ENCODE measurements at regions not wholly inside any gene's neighbourhood (a gene's known extent, or its start where the extent isn't known, plus 50 kb on each side); places are given as distances from the start of the nearest gene placed in this dataset.
A peak's percentile ranks its signal among the peaks of the same experiment; 100 is the strongest.
"Not testable (repeated sequence)": the region's sequence is repeated elsewhere in the genome, so short reads cannot be mapped to it uniquely, and the experiment has no call there.

GRCh38 chr9:42350412-42350811 is 167.0 kb downstream of the SPATA31A6 start:
- H3K27me3 ChIP-seq (ENCODE audit: insufficient read depth in 3 of 3, low read length in 2 of 3); DNase-seq; H3K9me3 ChIP-seq; intact Hi-C loops (cut with DNase I); H3K27ac ChIP-seq; ATAC-seq; H3K36me3 ChIP-seq (ENCODE audit: insufficient read depth in 1 of 2, low read depth in 1 of 2); H3K4me3 ChIP-seq; H3K4me1 ChIP-seq: not testable (repeated sequence)
- WGBS, 3 donors: no CpG with 5 or more reads among the region's 2 CpGs

- H3K36me3 ChIP-seq (ENCODE audit: insufficient read depth in 1 of 2, low read depth in 1 of 2); DNase-seq; H3K4me1 ChIP-seq; H3K9me3 ChIP-seq; H3K27ac ChIP-seq; H3K4me3 ChIP-seq; H3K27me3 ChIP-seq (ENCODE audit: insufficient read depth in 3 of 3, low read length in 2 of 3); ATAC-seq; intact Hi-C loops (cut with DNase I): not testable (repeated sequence)
- WGBS, 3 donors: 23 to 36% (median 30%) methylated on average over 19 to 30 of the region's 40 CpGs
Observed at GRCh38 chr9:42357604-42358373, 174.3 kb downstream of the SPATA31A6 start.

GRCh38 chr9:42358626-42359247 is 175.3 kb downstream of the SPATA31A6 start:
- ATAC-seq; DNase-seq; H3K4me1 ChIP-seq; H3K27ac ChIP-seq; H3K4me3 ChIP-seq; H3K36me3 ChIP-seq (ENCODE audit: insufficient read depth in 1 of 2, low read depth in 1 of 2); H3K27me3 ChIP-seq (ENCODE audit: insufficient read depth in 3 of 3, low read length in 2 of 3); intact Hi-C loops (cut with DNase I); H3K9me3 ChIP-seq: not testable (repeated sequence)
- WGBS, 3 donors: 2 to 4% (median 2%) methylated on average over 2 of the region's 2 CpGs

- H3K4me1 ChIP-seq; DNase-seq; intact Hi-C loops (cut with DNase I); H3K27me3 ChIP-seq (ENCODE audit: insufficient read depth in 3 of 3, low read length in 2 of 3); H3K36me3 ChIP-seq (ENCODE audit: insufficient read depth in 1 of 2, low read depth in 1 of 2); H3K27ac ChIP-seq; H3K9me3 ChIP-seq; H3K4me3 ChIP-seq: not testable (repeated sequence)
- 65 to 71% (median 67%) methylated on average over 3 of the region's 4 CpGs for WGBS, 3 donors
- ATAC-seq: peak in 1 of 4 donors; percentile 37
Observed at GRCh38 chr9:42364410-42365243, 181.2 kb downstream of the SPATA31A6 start.

GRCh38 chr9:42365244-42365945 is 181.9 kb downstream of the SPATA31A6 start:
- H3K4me1 ChIP-seq; H3K4me3 ChIP-seq; H3K27me3 ChIP-seq (ENCODE audit: insufficient read depth in 3 of 3, low read length in 2 of 3); H3K27ac ChIP-seq; intact Hi-C loops (cut with DNase I); H3K36me3 ChIP-seq (ENCODE audit: insufficient read depth in 1 of 2, low read depth in 1 of 2); H3K9me3 ChIP-seq; DNase-seq: not testable (repeated sequence)
- WGBS, 3 donors: 72 to 75% (median 75%) methylated on average over 6 to 7 of the region's 7 CpGs
- peak in 1 of 4 donors; percentile 32 for ATAC-seq

- H3K27me3 ChIP-seq (ENCODE audit: insufficient read depth in 3 of 3, low read length in 2 of 3); DNase-seq; H3K4me3 ChIP-seq; intact Hi-C loops (cut with DNase I); H3K27ac ChIP-seq; H3K9me3 ChIP-seq; H3K4me1 ChIP-seq; H3K36me3 ChIP-seq (ENCODE audit: insufficient read depth in 1 of 2, low read depth in 1 of 2): not testable (repeated sequence)
- ATAC-seq: peak in 1 of 4 donors; percentile 8
- WGBS, 3 donors: 51 to 65% (median 52%) methylated on average over 1 of the region's 1 CpG
Observed at GRCh38 chr9:42368279-42368881, 184.9 kb downstream of the SPATA31A6 start.

- ATAC-seq; intact Hi-C loops (cut with DNase I); H3K27me3 ChIP-seq (ENCODE audit: insufficient read depth in 3 of 3, low read length in 2 of 3); H3K4me3 ChIP-seq; H3K4me1 ChIP-seq; H3K36me3 ChIP-seq (ENCODE audit: insufficient read depth in 1 of 2, low read depth in 1 of 2); H3K27ac ChIP-seq; H3K9me3 ChIP-seq; DNase-seq: not testable (repeated sequence)
- WGBS, 3 donors: 17 to 21% (median 19%) methylated on average over 3 of the region's 3 CpGs
Observed at GRCh38 chr9:42370172-42370571, 186.7 kb downstream of the SPATA31A6 start.

- H3K4me3 ChIP-seq; H3K4me1 ChIP-seq; ATAC-seq; H3K27me3 ChIP-seq (ENCODE audit: insufficient read depth in 3 of 3, low read length in 2 of 3); DNase-seq; H3K36me3 ChIP-seq (ENCODE audit: insufficient read depth in 1 of 2, low read depth in 1 of 2); H3K27ac ChIP-seq; intact Hi-C loops (cut with DNase I); H3K9me3 ChIP-seq: not testable (repeated sequence)
- 59 to 92% (median 68%) methylated on average over 1 of the region's 1 CpG for WGBS, 3 donors
Observed at GRCh38 chr9:42371417-42371816, 188.0 kb downstream of the SPATA31A6 start.

- H3K36me3 ChIP-seq (ENCODE audit: insufficient read depth in 1 of 2, low read depth in 1 of 2); intact Hi-C loops (cut with DNase I); DNase-seq; H3K27me3 ChIP-seq (ENCODE audit: insufficient read depth in 3 of 3, low read length in 2 of 3); H3K27ac ChIP-seq; H3K4me3 ChIP-seq; H3K4me1 ChIP-seq; H3K9me3 ChIP-seq; ATAC-seq: not testable (repeated sequence)
- 81 to 85% (median 83%) methylated on average over 23 of the region's 23 CpGs for WGBS, 3 donors
Observed at GRCh38 chr9:42377530-42378417, 194.3 kb downstream of the SPATA31A6 start.

Measured in psoas muscle (tissue), 7 donors.